Heart right ventricle (tissue), 16 donors: ENCODE measurements at regions not wholly inside any gene's neighbourhood (a gene's known extent, or its start where the extent isn't known, plus 50 kb on each side); places are given as distances from the start of the nearest gene placed in this dataset.

Experiments
- ATAC-seq, 8 donors: fragments of 200-7000 bp; cut with Tn5 transposase; one replicate each; pipeline ENCODE4 v1.9.1; 2020; ENCODE audit warnings: mild to moderate bottlenecking in 8 of 8, moderate library complexity in 8 of 8, moderate number of reproducible peaks in 1 of 8
- DNase-seq, 2 donors: peaks; one replicate each; pipeline ENCODE4 v3.0.0-alpha.2; 2020
- H3K27ac ChIP-seq, 10 donors: fragments of 200-600 bp; sonication (generic) in 2 of 10; one replicate each; pipeline versions ENCODE4 v1.5.0 to v1.8.0; 2020 to 2022; ENCODE audit warnings: mild to moderate bottlenecking in 3 of 10
- H3K27me3 ChIP-seq, 7 donors: fragments of 200-600 bp; one replicate each; pipeline ENCODE4 v1.8.0; 2021 to 2022; ENCODE audit warnings: mild to moderate bottlenecking in 2 of 7
- H3K36me3 ChIP-seq, 9 donors: fragments of 200-600 bp; sonication (generic) in 1 of 9; one replicate each; pipeline versions ENCODE4 v1.5.0 to v1.8.0; 2020 to 2022; ENCODE audit warnings: mild to moderate bottlenecking in 2 of 9
- H3K4me1 ChIP-seq, 9 donors: fragments of 200-600 bp; sonication (generic) in 1 of 9; one replicate each; pipeline versions ENCODE4 v1.5.0 to v1.8.0; 2020 to 2022; ENCODE audit warnings: mild to moderate bottlenecking in 4 of 9
- H3K4me3 ChIP-seq, 10 donors: fragments of 200-600 bp; sonication (generic) in 2 of 10; one replicate each; pipeline versions ENCODE4 v1.5.0 to v1.8.0; 2020 to 2022; ENCODE audit warnings: mild to moderate bottlenecking in 7 of 10, moderate library complexity in 2 of 10
- H3K9me3 ChIP-seq, 11 donors: fragments of 200-600 bp in 10 of 11; sonication (generic) in 2 of 11; one replicate each; pipeline versions ENCODE4 v1.5.0 to v1.8.0; 2013 to 2022; ENCODE audit warnings: mild to moderate bottlenecking in 2 of 11, control low read depth in 1 of 11, moderate library complexity in 1 of 11
- WGBS, 2 donors: extraction: QIAGEN DNeasy Blood & Tissue Kit; methylation state at CpG; one replicate each; pipeline ENCODE4 v1.1.7; 2013; ENCODE audit warnings: inconsistent platforms in 1 of 2; 5-methylcytosine and 5-hydroxymethylcytosine counted together
- intact Hi-C, 10 donors: fragments of 100-400 bp; cut with DNase I; formaldehyde crosslinking; loops; one replicate each; pipeline versions ENCODE4 v1.11.1 to v1.14.2; 2022
- TF ChIP-seq, protein P1 (sequence below), 9 donors: fragments of 200-600 bp; sonication (generic) in 2 of 9; IDR thresholded peaks; one replicate each; pipeline versions ENCODE4 v1.5.0 to v1.8.0; 2021 to 2022; ENCODE audit warnings: antibody characterized with exemption in 9 of 9, mild to moderate bottlenecking in 5 of 9, moderate library complexity in 1 of 9
- donor health status: Arrhythmogenic right ventricular cardiomyopathy.
- donor health status: ischemic (EF 13 %, LVEDD 7.1; RV severe dilation, severe dysfunction).
- donor health status: healthy with polysubstance abuse.
- donor health status: DM: no; HTN: yes; CAD: no.
- donor health status: DM: no; HTN: no; CAD: no.
- donor health status: ischemic (EF 25% LVEDD 6.9; RV normal size, moderate dysfunction).
- donor health status: ischemic (EF 25% LVEDD 5.7; RV mildly dilated, moderate dysfunction).
- donor health status: healthy.
- donor health status: DM: yes; HTN: yes; CAD: no.
- donor health status: Ischemic cardiomyopathy.
- donor health status: ischemic (EF 35%, LVEDD 5.7; RV mildly dilated, moderate dysfunction).
- donor health status: nonischemic (EF 11% LVEDD 7.7; RV severe dilation, severe dysfunction).
- donor health status: DM: yes; HTN: yes; CAD: no.
- donor health status: PGD.
- donor health status: ischemic (EF 29% LVEDD 5.4; RV normal size, mild dysfunction).
- donor health status: nonischemic (EF 23%, LVEDD 6.1; RV moderate dilation, normal function).

GRCh38 chr4:96767815-96768480 lies 928.1 kb downstream of the PDHA2 start:
- DNase-seq (no peak), ATAC-seq (no peak)
- Histone ChIP-seq H3K27me3 (no peaks in the 10 kb centered on the region), H3K4me3 (no peak overlapping the region), H3K27ac (no peak overlapping the region), H3K9me3 (peaks cover 0 to 6% (median 0%) of the 10 kb centered on the region in 11 donors), H3K36me3 (no peaks in the 10 kb centered on the region), H3K4me1 (no peaks in the 10 kb centered on the region)
- intact Hi-C loops: no loop called here
- TF ChIP-seq, protein P1, sequence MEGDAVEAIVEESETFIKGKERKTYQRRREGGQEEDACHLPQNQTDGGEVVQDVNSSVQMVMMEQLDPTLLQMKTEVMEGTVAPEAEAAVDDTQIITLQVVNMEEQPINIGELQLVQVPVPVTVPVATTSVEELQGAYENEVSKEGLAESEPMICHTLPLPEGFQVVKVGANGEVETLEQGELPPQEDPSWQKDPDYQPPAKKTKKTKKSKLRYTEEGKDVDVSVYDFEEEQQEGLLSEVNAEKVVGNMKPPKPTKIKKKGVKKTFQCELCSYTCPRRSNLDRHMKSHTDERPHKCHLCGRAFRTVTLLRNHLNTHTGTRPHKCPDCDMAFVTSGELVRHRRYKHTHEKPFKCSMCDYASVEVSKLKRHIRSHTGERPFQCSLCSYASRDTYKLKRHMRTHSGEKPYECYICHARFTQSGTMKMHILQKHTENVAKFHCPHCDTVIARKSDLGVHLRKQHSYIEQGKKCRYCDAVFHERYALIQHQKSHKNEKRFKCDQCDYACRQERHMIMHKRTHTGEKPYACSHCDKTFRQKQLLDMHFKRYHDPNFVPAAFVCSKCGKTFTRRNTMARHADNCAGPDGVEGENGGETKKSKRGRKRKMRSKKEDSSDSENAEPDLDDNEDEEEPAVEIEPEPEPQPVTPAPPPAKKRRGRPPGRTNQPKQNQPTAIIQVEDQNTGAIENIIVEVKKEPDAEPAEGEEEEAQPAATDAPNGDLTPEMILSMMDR (IDR thresholded peaks at IDR 0.05): no peak
- 87 to 89% methylated on average over 5 of the region's 5 CpGs for WGBS, 2 donors

GRCh38 chr4:96775501-96775900 lies 935.6 kb downstream of the PDHA2 start:
- Histone ChIP-seq H3K27me3 (no peaks in the 10 kb centered on the region), H3K9me3 (peaks cover 0 to 3% (median 0%) of the 10 kb centered on the region in 11 donors), H3K4me1 (no peaks in the 10 kb centered on the region), H3K27ac (no peak overlapping the region), H3K4me3 (no peak overlapping the region), H3K36me3 (no peaks in the 10 kb centered on the region)
- no peak for DNase-seq
- ATAC-seq: no peak
- intact Hi-C loops: no loop called here
- TF ChIP-seq, protein P1 (IDR thresholded peaks at IDR 0.05): no peak
- 76 to 79% methylated on average over 2 of the region's 2 CpGs for WGBS, 2 donors

DNA sequence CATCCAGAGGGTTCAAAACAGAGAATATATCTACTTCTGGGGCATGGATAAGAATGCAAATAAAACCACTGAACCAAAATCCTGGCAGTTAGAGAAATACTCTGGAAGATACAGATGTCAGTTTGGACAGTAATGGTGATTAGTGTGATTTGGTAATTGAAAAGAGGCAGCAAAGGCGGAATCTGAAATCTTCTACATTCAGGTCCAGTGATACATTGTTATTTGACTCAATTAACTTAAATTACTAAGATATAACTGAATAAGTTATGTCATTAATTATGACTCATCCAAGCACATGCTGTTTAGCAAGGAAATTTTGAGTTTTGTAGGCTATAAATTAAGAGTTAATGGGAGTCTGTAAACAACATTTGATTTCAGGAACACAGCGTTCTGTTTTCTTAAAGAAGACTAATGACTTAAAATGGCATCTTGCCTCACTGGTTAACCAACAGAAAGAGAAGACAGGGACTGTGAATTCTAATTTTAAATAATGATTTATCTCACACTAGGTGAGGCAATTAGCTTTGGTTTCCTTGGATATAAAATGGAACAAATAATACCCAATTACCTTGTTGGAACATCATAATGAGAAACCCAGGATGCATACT lies 937.1 kb downstream of the PDHA2 start:
- Histone ChIP-seq H3K9me3 (peaks cover 0 to 4% (median 0%) of the 10 kb centered on the region in 11 donors), H3K36me3 (no peaks in the 10 kb centered on the region), H3K4me3 (no peak overlapping the region), H3K27ac (no peak overlapping the region), H3K27me3 (no peaks in the 10 kb centered on the region), H3K4me1 (no peaks in the 10 kb centered on the region)
- 85 to 91% methylated on average over 2 of the region's 2 CpGs for WGBS, 2 donors
- TF ChIP-seq, protein P1 (IDR thresholded peaks at IDR 0.05): no peak
- ATAC-seq (no peak), DNase-seq (no peak)
- intact Hi-C loops: no loop called here

DNA sequence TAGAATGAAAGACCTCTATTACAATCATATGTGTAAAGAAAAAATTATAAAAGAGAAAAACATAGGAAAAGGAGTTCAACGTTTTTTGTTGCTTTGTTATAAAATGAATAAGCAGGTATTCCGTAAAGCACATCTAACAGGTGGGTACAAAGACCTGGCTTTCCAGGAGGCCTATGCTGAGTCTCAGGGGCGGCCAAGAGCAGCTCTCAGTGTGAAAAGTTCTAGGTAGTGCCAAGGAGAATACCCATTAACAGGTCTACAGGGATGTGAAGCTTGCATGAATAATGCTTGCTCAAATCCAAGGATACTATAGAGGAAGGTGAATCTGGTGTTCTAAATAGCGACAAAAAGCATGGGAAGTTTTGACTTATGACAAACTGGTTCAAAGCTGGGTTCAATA lies 944.4 kb downstream of the PDHA2 start:
- Histone ChIP-seq H3K4me3 (no peak overlapping the region), H3K9me3 (peaks cover 0 to 4% (median 0%) of the 10 kb centered on the region in 11 donors), H3K27me3 (no peaks in the 10 kb centered on the region), H3K27ac (no peak overlapping the region), H3K36me3 (no peaks in the 10 kb centered on the region), H3K4me1 (no peaks in the 10 kb centered on the region)
- TF ChIP-seq, protein P1 (IDR thresholded peaks at IDR 0.05): no peak
- DNase-seq (no peak), ATAC-seq (no peak)
- intact Hi-C loops: no loop called here
- 77 to 80% methylated on average over 4 of the region's 4 CpGs for WGBS, 2 donors
